T-helper 1 cell (primary cell): ENCODE measurements at regions not wholly inside any gene's neighbourhood (a gene's known extent, or its start where the extent isn't known, plus 50 kb on each side); places are given as distances from the start of the nearest gene placed in this dataset.
"Not testable (repeated sequence)": the region's sequence is repeated elsewhere in the genome, so short reads cannot be mapped to it uniquely, and the experiment has no call there.

ENCODE experiments used
- DNase-seq, 5 donors: peaks; one replicate each; pipeline ENCODE4 v3.0.0-alpha.2; 2012 to 2020

DNA sequence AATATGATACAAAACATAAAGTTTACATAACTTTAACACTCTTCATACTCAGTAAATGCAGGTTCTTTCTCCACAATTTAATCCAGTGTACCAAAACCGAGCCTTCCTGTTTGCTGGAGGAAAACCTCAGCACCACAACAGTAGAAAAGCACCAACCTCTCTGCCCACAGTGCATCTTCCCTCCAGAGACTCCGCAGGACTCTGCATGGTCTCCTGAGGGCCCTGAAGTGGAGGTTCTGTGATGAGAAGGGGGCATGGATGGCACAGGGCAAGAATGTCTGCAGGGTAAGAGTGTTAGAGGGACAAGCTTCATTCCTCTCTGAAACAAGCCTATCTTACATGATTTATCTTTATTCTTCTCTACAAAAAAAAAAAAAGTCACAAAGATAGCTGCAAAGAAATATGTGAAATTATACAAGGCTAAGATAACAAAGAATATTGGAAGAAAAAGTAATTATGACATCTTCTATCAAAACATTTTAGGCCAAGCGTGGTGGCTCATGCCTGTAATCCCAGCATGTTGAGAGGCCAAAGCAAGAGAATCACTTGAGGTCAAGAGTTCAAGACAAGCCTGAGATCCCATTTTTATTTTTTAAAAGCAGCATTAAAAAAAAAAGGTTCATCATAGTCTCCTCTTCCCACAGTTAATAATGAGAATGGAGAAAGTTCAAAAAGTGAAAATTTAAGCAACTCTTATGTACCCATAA lies 102.0 kb downstream of the VPREB1 start:
- DNase-seq, result no peak

DNA sequence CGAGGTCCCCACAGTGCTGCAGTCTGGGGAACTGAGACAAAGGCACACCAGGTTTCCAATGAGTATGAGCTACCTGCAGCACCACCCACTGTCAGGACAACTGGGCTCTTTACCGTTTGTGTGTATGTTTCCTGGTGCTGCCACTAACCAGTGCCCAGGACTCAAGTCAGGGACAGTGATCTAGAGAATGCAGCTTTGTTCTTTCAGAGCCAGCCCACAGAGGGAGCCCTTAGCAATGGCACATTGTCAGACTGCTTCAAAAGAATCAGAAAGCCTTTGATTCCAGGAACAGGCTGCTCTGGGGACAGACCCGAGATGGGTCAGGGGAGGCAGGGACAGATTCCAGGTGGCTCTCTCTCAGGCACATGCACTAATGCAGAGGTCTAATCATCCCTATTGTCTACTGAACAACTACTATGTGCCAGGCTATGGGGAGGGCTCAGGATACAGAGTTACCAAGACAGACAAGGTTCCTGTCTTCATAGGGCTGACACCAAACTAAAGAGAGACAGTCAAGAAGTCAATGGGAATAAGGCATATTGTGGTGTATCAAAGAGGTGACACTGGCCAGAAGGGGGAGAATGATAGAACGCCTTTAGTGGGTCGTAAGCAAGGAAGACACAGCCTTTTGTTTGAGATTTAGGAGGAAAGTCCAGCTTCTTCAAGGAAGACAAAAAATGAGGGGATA lies 103.7 kb downstream of the VPREB1 start:
- no peak for DNase-seq

DNA sequence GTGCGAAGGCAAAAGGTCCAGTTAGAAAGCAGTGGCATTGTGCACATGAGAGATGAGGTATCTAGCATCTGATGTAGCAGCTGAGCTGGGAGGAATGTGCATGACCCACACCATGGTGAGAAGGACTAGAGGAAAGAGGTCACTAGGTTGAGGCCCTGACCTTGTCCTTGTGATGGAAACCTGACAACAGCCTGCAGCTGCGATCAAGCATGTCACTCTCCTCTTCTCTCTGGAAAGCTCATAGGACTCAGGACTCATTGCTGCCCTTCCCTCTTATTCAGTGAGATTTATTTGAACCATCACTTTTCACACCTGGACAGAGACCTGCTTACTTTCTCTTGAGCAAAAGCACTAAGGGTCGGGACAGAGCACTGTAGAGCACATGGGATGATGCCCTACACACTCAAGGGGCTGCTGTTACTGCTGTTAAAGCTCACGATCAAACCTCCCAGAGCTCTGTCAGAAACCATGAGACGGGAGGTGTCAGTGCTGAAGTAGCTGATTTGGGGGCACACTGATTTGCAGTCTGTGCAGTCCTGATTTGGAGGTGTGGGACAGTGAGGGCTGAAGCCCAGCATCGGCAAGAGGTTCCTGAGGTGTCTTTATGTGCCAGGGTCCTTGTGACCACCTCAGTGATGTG lies 104.3 kb downstream of the VPREB1 start:
- DNase-seq, result no peak

DNA sequence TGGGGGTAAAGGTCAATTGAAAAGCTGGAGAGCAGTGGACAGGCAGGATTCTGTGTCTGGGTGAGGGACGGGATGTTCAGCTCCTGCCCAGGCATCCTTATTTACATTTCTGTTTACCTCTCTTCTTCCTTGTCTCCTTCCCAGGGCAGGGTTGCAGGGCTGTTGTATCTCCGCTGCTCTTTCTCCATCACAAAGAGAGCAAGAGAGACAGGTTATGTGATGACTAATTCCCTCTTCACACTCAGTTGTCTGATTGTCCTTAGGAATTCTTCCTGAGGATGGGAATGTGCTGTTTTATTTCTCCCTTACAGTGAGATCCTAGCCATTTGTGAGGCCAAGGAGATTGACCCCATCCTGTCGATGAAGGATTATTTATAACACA lies 104.9 kb downstream of the VPREB1 start:
- DNase-seq, result no peak

DNA sequence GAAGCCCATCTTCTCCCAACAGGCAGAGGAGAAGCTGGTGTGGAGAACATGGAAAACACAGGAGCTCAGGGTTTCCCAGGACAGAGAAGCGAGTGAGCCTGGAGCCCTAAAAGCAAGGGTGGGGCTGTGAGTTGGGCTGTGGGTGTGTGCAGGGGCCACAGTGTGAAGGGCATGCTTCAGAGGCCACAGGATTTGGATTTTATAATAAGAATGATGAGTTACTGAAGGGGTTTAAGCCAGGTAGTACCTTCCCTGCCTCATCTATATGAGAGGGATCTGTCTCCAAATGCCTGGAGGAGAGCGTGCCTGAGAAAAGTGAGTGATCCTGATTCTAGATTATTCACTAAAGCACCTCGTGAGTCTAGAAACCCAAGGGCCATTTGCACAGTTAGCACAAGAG lies 106.8 kb downstream of the VPREB1 start:
- no peak for DNase-seq

DNA sequence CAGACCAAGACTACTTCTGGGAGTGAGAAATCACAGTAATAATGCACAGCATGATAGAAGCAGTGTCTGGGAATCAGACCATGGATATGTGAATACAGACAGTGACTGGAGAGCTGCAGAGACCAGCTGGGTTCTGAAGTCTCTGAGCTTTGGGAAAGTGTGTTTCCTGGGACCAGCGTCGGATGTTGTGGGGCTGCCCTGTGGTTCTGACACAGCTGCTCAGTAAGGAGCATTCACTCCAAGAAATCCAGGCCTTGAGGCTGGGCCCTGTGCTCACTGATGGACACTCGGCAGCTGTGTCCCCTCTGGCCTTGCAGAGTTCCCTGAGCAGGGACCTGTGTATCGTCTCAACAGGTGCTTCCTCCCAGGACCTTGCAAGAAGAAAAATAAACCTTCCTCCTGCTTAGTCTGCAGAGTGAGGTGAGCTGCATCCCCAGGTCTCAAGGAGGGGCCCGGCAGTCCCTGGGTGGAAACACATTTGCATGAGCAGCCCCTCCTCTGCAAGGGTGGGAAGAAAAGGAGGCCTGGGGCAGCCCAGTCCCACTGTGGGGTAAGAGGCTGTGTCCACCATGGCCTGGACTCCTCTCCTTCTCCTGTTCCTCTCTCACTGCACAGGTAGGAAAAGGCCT lies 107.9 kb downstream of the VPREB1 start:
- DNase-seq, result no peak

DNA sequence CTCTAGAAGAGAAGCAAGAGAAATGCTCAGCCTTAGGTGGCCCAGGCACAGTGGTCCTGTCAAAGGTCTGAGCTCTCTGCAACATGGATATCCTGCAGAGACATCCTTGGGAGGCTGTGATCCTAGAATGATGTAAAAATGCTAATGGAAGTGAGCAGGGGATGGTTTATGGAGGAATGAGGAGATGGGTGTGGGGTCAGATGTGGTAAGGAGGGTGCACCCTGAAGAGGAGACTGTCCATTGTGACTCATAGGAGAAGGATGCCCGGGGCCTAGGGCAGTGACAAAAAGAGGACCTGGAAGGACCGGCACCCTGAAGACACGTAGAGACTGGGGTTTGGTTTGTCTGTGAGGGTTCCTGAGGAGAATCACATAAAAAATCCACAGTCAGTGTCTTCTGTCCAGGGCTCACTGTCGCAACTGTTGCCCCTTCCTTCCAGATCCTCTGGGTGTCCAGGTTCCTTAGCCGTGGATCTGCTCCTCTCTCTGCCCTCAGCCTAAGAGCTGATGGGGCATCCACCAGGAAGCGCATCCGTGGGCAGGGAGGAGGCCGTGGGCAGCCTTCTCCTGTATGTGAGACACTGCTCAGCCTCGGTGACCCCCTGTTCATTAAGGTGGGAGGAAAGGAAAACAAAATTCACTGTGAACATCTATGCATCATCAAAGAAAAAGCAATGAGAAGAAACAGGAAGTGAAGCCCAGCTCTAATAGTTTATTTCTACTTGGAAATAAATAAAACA lies 110.7 kb downstream of the VPREB1 start:
- no peak for DNase-seq

DNA sequence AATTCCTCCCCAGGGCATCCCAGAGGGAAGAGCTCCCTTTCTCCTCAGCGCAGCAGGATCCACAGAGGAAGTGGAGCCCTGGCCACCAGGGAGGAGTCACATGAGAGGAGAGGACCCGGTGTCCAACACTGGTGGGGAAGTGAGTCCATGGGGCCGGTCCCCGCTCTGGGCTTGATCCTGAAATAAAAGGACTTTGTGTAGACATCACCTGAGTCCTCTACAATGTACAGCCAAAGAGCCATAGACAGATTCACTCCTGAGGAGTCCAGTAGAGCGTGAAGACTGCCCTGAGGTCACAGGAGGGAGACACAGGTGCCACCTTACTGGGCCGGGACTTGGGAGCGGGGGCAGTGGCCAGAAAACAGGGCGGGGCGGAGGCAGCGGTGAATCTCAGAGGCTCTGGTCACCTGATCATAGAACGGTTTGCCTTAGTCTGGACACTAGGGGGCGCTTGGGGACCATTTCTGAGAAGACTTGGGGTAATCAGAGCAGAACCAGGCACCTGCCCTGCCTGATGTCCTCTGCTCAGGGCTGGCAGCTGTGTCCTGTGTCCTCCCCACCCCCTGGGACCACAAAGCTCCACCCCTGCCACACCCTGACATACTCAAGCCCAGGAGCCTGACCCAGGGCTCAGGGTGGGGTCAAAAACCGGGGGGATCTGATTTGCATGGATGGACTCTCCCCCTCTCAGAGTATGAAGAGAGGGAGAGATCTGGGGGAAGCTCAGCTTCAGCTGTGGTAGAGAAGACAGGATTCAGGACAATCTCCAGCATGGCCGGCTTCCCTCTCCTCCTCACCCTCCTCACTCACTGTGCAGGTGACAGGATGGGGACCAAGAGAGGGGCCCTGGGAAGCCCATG lies 112.7 kb downstream of the VPREB1 start:
- DNase-seq, result peak; percentile 31 to 64 (median 63)

DNA sequence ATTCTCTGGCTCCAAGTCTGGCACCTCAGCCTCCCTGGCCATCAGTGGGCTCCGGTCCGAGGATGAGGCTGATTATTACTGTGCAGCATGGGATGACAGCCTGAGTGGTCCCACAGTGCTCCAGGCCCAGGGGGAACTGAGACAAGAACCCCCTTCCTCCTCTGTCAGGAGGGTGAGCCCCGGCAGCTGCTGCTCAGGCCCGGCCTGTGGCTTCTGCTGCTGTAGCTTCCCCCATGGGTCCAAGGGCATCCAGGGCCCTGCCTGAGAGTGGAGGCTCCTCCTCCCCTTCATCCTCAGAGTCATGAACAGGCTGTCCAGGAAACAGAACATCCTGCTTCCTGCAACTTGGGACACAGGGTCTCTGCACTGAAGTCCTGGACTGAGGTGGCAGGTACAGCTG lies 113.6 kb downstream of the VPREB1 start:
- no peak for DNase-seq

DNA sequence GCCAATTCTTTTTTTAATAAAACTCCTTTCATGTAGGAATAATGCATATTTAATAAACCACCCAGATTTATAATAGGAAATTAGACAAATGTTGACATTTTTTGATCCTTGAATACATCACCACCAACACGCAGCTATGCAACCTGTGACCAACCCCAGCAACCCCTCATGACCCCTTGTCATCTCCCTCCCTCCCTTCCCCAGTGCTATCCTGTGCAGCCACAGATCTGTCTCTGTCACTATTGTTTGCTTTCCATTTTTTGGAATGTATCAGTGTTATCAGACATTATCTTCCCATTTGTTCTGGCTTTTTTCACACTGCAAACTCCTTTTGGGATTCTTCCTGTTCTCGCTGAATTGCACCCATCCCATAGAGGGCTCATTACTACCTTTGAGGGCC lies 114.1 kb downstream of the VPREB1 start:
- no peak for DNase-seq

DNA sequence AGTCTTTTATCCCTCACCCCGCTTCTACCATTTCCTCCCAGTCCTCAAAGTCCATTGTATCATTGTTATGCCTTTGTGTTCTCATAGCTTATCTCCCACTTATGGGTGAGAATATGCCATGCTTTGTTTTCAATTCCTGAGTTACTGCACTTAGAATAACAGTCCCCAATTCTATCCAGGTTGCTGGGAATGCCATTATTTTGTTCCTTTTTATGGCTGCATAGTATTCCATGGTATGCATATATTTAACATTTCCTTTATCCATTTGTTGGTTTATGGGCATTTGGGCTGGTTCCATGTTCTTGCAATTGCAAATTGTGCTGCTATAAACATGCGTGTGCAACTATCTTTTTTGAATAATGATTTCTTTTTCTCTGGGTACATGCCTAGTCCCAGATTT lies 114.9 kb downstream of the VPREB1 start:
- DNase-seq, result no peak

DNA sequence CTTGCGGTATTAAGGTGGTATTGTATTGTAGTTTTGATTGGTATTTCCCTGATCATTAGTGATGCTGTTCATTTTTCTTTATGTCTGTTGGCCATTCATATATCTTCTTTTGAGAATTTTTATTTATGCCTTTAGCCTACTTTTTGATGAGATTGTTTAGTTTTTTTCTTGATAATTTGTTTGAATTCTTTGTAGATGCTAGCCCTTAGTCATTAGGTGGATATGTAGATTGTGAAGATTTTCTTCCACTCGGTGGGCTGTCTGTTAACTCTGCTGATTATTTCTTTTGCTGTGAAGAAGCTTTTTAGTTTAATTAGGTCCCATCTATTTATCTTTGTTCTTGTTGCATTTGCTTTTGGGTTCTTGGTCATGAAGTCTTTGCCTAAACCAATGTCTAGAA lies 115.4 kb downstream of the VPREB1 start:
- DNase-seq, result no peak

DNA sequence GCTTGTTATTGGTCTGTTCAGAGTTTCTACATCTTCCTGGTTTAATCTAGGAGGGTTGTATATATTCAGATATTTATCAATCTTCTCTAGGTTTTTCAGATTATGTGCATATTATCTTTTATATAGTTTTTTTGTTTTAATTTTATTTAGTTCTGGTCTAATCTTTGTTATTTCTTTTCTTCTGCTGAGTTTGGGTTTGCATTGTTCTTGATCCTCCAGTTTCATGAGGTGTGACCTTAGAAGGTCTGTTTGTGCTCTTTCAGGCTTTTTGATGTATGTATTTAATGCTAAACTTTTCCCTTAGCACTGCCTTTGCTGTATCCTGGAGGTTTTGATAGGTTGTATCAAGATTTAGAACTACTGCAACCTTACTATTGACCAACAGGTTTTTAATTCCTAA lies 117.7 kb downstream of the VPREB1 start:
- DNase-seq, result no peak

DNA sequence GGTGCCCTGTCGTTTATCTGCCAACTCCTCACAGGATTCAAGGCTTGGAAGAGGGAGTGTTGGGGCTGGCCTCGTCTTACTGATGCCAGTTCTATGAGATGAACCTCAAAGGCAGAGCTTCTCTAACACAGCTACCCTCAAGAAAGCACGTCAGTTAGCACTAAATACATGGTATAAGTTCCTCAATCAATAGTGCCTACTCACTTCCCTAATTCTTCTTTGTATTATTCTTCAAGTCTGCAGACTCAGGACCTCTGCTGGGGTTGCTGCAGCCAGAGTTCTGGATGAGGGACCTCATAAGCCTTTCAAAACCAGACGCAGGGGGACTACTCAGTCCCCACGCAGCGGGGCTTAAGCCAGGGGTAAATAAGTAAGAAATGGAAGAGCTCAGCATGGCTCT lies 118.3 kb downstream of the VPREB1 start:
- no peak for DNase-seq

DNA sequence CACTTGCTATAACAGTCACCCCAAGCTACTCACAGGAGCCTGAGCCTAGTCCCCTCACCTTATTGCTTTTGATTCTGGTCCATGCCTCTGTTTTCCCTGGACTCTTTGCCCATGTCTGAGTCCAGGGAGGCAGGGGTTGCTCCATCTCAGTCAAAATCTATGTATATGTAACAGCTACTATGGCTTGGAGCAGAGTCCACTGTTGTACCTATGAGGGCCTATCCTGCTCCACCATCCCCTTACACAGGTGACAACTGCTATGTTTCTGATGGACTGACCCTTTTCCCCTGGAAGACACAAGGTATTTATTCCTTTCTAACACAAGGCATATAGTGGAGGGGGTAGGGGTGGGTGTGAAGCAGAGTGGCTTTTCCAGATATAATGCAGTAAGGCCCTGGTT lies 119.6 kb downstream of the VPREB1 start:
- DNase-seq, result no peak

DNA sequence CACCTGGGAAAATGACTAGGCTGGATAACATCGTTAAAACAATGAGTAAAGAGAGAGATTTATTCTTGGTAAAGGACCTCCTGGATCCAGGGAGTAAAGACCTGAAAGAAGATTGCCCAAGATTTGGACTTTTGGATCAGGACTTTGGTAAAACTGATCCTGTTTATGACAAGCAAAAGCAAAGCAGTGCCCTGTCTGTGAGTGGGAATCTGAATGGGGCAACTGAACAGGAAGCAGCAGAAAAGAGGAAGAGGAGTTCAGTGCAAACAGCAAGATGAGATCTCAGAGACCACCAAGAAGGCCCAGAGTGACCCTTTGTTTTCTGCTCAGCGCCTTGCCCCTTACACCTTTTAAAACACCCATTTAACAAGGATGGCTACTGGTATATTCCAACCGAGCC lies 122.0 kb downstream of the VPREB1 start:
- DNase-seq, result no peak

DNA sequence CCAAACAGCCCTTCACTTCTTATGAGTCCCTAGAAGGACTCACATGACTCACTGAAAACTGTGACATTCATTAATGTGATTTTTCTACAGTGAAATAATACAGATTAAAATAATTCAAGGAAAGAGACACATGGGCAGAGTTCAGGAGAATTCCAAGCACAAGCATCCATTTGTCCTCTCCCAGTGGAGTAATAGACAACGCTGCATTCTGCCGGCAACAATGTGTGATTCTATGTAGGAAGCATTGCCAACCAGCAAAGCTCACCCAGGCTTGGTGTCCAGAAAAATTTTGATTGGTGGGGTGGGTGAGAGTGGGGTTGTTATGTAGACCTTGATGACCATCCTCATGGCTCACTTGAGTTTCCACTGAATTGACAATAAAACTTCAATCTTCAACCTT lies 123.9 kb downstream of the VPREB1 start:
- no peak for DNase-seq

DNA sequence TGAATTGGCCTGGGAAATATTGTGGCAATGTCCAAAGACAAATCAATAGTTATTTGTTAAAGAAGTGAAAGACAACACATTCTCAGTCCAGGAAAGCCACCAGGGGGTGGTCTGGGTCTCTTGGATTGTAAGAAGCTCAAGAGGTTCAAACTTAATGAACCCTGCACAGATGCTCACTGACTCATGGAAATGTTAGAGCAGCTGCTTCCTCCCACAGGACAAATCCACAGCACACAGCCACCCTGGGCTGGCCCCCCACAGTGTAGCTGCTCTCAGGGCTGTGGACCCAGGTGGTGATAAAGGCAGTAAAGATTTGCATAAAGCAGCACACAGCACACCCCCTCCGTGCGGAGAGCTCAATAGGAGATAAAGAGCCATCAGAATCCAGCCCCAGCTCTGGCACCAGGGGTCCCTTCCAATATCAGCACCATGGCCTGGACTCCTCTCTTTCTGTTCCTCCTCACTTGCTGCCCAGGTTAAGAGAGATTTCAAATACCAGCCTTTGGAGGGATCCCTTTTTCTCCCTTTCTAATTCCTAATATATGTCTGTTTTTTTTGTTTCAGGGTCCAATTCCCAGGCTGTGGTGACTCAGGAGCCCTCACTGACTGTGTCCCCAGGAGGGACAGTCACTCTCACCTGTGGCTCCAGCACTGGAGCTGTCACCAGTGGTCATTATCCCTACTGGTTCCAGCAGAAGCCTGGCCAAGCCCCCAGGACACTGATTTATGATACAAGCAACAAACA lies 124.8 kb downstream of the VPREB1 start:
- DNase-seq, result not testable (repeated sequence)

DNA sequence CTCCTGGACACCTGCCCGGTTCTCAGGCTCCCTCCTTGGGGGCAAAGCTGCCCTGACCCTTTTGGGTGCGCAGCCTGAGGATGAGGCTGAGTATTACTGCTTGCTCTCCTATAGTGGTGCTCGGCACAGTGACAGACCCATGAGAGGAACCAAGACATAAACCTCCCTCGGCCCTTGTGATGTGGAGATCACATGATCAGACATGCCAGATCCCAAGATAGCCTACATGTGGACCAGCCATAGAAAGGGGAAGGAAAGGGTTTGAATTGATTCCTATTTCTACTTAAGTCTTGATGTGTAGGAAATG lies 125.3 kb downstream of the VPREB1 start:
- no peak for DNase-seq

DNA sequence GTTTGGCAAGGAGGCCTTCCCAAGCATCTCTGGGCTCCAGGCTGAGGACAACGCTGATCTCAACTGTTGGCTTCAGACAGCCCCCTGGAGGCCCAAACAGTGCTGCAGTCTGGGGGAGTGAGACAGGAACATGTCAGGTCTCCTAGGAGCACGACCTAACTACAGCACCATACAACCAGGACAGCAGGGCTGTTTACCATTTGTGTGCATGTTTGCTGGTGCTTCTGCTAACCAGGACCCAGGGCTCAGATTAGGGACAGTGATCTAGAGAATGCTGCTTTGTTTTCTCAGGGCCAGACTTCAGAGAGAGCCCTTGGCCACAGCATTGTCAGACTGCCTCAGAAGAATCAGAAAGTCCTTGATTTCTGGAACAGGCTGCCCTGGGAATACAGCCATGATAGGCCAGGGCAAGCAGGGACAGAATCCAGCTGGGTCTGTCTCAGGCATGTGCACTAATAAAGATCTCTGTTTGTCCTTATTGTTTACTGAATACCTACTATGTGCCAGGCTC lies 126.5 kb downstream of the VPREB1 start:
- no peak for DNase-seq

DNA sequence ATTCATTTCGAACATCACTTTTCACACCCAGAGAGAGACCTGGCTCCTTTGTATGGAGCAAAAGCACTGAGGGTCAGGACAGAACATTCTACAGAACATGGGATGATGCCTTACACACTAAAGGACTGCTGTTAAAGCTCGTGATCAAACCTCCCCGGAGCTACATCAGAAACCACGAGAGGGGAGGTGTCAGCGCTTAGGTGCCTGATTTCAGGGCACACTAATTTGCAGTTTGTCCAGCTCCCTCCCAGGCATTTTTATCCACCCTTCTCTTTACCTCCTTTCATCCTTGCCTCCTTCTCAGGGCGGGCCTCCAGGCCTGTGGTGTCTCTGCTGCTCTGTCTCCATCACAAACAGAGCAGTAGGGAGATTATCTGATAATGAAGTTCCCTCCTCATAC lies 127.5 kb downstream of the VPREB1 start:
- no peak for DNase-seq
